Gastroesophageal sphincter (tissue), 4 donors: ENCODE measurements at regions not wholly inside any gene's neighbourhood (a gene's known extent, or its start where the extent isn't known, plus 50 kb on each side); places are given as distances from the start of the nearest gene placed in this dataset.

Source experiments
- ATAC-seq: fragments of 150-250 bp; one replicate; pipeline ENCODE4 v1.9.1; 2016; ENCODE audit warnings: mild to moderate bottlenecking, moderate library complexity
- H3K27ac ChIP-seq, 4 donors: fragments of 200-600 bp; sonication (generic) in 3 of 4; 1 replicate in 3 of 4; 2 replicates in 1 of 4; pipeline ENCODE4 v1.5.1; 2016 to 2019
- H3K27me3 ChIP-seq: fragments of 200-600 bp; sonication (generic); one replicate; pipeline ENCODE4 v1.5.1; 2019
- H3K36me3 ChIP-seq, 2 donors: fragments of 200-600 bp; sonication (generic); one replicate each; pipeline ENCODE4 v1.5.1; 2019; ENCODE audit warnings: control low read depth in 1 of 2
- H3K4me1 ChIP-seq, 3 donors: fragments of 200-600 bp; sonication (generic); 1 replicate in 2 of 3; 2 replicates in 1 of 3; pipeline ENCODE4 v1.5.1; 2016 to 2019; ENCODE audit warnings: control low read depth in 2 of 3
- H3K4me3 ChIP-seq, 2 donors: fragments of 200-600 bp; sonication (generic); one replicate each; pipeline ENCODE4 v1.5.1; 2019; ENCODE audit warnings: mild to moderate bottlenecking in 1 of 2, moderate library complexity in 1 of 2
- H3K9me3 ChIP-seq, 3 donors: fragments of 200-600 bp; sonication (generic); one replicate each; pipeline ENCODE4 v1.5.1; 2017 to 2019; ENCODE audit warnings: control low read depth in 2 of 3
- CTCF ChIP-seq, 4 experiments: fragments of 200-600 bp in 2 of 4; fragments of 450-650 bp in 2 of 4; sonication (generic) in 1 of 4; IDR thresholded peaks; one replicate each; pipeline ENCODE4 v1.5.1; 2017 to 2019; ENCODE audit warnings: antibody characterized with exemption in 4 of 4, mild to moderate bottlenecking in 2 of 4, moderate library complexity in 2 of 4
- EP300 ChIP-seq: sonication (generic); formaldehyde crosslinking; IDR thresholded peaks from one replicate; pipeline ENCODE4 v1.6.1; 2017; ENCODE audit warnings: antibody characterized with exemption, mild to moderate bottlenecking
- POLR2A ChIP-seq, 2 donors: fragments of 450-650 bp; IDR thresholded peaks; one replicate each; pipeline ENCODE4 v1.6.1; 2017; ENCODE audit warnings: antibody characterized with exemption in 2 of 2, mild to moderate bottlenecking in 2 of 2, moderate library complexity in 1 of 2
- POLR2AphosphoS5 ChIP-seq: sonication (generic); formaldehyde crosslinking; IDR thresholded peaks from one replicate; pipeline ENCODE4 v1.6.1; 2017; ENCODE audit warnings: antibody characterized with exemption
- WGBS, 2 donors: methylation state at CpG; one replicate each; pipeline ENCODE4 v1.1.5; 2018; ENCODE audit warnings: low coverage in 1 of 2; 5-methylcytosine and 5-hydroxymethylcytosine counted together

- no peaks in the 10 kb centered on the region for H3K9me3 ChIP-seq
- H3K4me1 ChIP-seq: no peaks in the 10 kb centered on the region
- WGBS, 2 donors: 22 to 45% methylated on average over 3 to 9 of the region's 11 CpGs
- TF ChIP-seq POLR2AphosphoS5 (no peak), CTCF (IDR thresholded peaks at IDR 0.05) (no peak), POLR2A (IDR thresholded peaks at IDR 0.05) (no peak), EP300 (no peak)
- H3K27me3 ChIP-seq: peaks cover 73% of the 10 kb centered on the region
- no peak overlapping the region for H3K4me3 ChIP-seq
- no peak for ATAC-seq
- no peaks in the 10 kb centered on the region for H3K36me3 ChIP-seq
- no peak overlapping the region for H3K27ac ChIP-seq
Observed at GRCh38 chr12:107328442-107329133, 235.2 kb upstream of the CRY1 start.

GRCh38 chr12:107329569-107330324 is 236.4 kb upstream of the CRY1 start:
- WGBS, 2 donors: 85 to 100% methylated on average over 1 of the region's 1 CpG
- no peaks in the 10 kb centered on the region for H3K9me3 ChIP-seq
- H3K36me3 ChIP-seq: no peaks in the 10 kb centered on the region
- ATAC-seq: no peak
- no peak overlapping the region for H3K27ac ChIP-seq
- H3K4me1 ChIP-seq: no peaks in the 10 kb centered on the region
- H3K27me3 ChIP-seq: peaks cover 66% of the 10 kb centered on the region
- no peak overlapping the region for H3K4me3 ChIP-seq
- TF ChIP-seq CTCF (IDR thresholded peaks at IDR 0.05) (no peak), POLR2A (IDR thresholded peaks at IDR 0.05) (no peak), EP300 (no peak)

GRCh38 chr12:107330831-107331431 is 237.6 kb upstream of the CRY1 start:
- Histone ChIP-seq H3K27ac (no peak overlapping the region), H3K27me3 (peaks cover 62% of the 10 kb centered on the region), H3K9me3 (no peaks in the 10 kb centered on the region), H3K36me3 (no peaks in the 10 kb centered on the region), H3K4me1 (no peaks in the 10 kb centered on the region), H3K4me3 (no peak overlapping the region)
- ATAC-seq: no peak
- 18 to 34% methylated on average over 2 to 5 of the region's 8 CpGs for WGBS, 2 donors
- TF ChIP-seq POLR2AphosphoS5: no peak
- TF ChIP-seq POLR2A (IDR thresholded peaks at IDR 0.05): no peak
- no peak for TF ChIP-seq EP300
- TF ChIP-seq CTCF (IDR thresholded peaks at IDR 0.05): no peak

GRCh38 chr12:107331471-107331870 is 238.1 kb upstream of the CRY1 start:
- no peak for ATAC-seq
- no peak overlapping the region for H3K4me3 ChIP-seq
- no peaks in the 10 kb centered on the region for H3K4me1 ChIP-seq
- TF ChIP-seq POLR2AphosphoS5 (no peak), POLR2A (IDR thresholded peaks at IDR 0.05) (no peak), CTCF (IDR thresholded peaks at IDR 0.05) (no peak), EP300 (no peak)
- no peak overlapping the region for H3K27ac ChIP-seq
- no peaks in the 10 kb centered on the region for H3K9me3 ChIP-seq
- WGBS, 2 donors: 71% methylated on average over 7 of the region's 9 CpGs; no CpG with 5 or more reads in 1 of the 2 donors
- peaks cover 61% of the 10 kb centered on the region for H3K27me3 ChIP-seq
- no peaks in the 10 kb centered on the region for H3K36me3 ChIP-seq
